ENCODE measurements at regions not wholly inside any gene's neighbourhood (a gene's known extent, or its start where the extent isn't known, plus 50 kb on each side); places are given as distances from the start of the nearest gene placed in this dataset.

DNA sequence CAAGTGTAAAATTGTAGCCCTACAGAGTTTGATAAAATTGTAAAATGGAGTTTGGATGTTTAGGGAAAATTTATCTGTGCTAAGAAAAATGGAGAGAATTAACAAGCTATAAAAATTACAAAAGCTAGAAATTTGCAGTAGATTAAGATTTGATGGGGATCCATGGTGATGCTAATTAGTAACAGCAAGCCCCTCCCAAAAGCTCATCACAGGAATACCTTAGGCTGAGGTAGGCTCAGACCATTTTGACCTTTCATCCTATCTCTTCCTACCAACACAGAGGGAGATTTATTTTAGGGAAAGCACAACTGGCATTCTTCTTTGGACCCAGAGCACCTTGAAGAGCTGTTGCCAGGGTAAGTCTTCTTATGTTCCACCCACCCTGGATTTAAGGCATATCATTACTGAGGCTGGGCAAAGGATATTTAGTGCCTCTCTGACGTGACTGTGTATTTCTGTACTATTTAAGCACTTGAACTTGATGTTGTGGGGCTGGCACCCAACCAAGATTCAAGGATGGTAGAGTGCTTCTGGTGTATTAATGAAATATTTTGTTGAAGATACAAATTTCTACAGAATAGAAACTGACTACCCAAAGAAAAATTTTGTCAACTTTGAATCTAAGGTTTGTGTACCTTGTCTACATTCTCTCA, 70.8 kb upstream of the SLC39A10 start:
- ChIA-PET POLR2A (no interaction called here), CTCF (interaction anchor here (0.6 to 1.0 kb wide), 2 partner anchors 64 to 71 kb away, joined by 3 to 4 read pairs; partner anchors contain the start of gene SLC39A10)
- Mint-ChIP-seq H3K9me3 (ENCODE audit: unreplicated experiment) (no peaks in the 10 kb centered on the region), H3K4me1 (ENCODE audit: low read depth, unreplicated experiment) (no peaks in the 10 kb centered on the region), H3K4me3 (ENCODE audit: unreplicated experiment) (no peak overlapping the region), H3K27me3 (ENCODE audit: insufficient read depth, unreplicated experiment) (no peaks in the 10 kb centered on the region), H3K36me3 (ENCODE audit: insufficient read depth, unreplicated experiment) (no peaks in the 10 kb centered on the region), H3K27ac (ENCODE audit: unreplicated experiment) (no peak overlapping the region)
- DNase-seq = no peak
- H3K4me3 ChIP-seq (ENCODE audit: low read depth, low read length) = no peak overlapping the region
- intact Hi-C loops (cut with micrococcal nuclease; ENCODE audit: unreplicated experiment) = no loop called here
- peaks cover 8% of the 10 kb centered on the region for H3K4me1 ChIP-seq
- no peak for TF ChIP-seq CTCF (IDR thresholded peaks at IDR 0.05; ENCODE audit: insufficient read depth in 1 of 2, low read depth in 1 of 2, low read length in 1 of 2, severe bottlenecking in 1 of 2, unreplicated experiment in 1 of 2)
- H3K9me3 ChIP-seq = no peaks in the 10 kb centered on the region
- no TSS peak for BruUV-seq (replicated peaks)
- no peaks in the 10 kb centered on the region for H3K27me3 ChIP-seq (replicated peaks; ENCODE audit: control insufficient read depth, insufficient read depth, low read length)
- no peaks in the 10 kb centered on the region for H3K36me3 ChIP-seq (ENCODE audit: control insufficient read depth, insufficient read depth, low read length)

DNA sequence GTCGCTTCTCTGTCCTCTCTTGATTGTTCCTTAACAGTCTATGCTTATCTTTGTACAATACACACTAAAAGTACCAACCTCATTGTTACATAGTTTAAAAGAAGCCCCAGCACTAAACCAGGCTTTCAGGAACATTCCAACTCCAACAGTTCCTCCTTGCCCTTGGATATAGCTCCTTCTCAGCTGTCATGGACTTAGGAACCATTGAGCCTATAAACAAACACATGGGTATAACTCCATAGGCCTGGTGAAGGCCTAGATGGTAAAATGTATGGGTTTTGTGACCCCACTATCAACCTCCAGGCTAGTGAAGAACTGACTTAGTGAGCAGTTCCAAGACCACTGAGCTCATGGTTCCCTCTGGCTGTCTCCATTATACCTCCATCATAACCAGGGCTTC, 74.8 kb upstream of the SLC39A10 start:
- H3K4me3 Mint-ChIP-seq (ENCODE audit: unreplicated experiment) = no peak overlapping the region
- no TSS peak for BruUV-seq (replicated peaks)
- H3K4me3 ChIP-seq (ENCODE audit: low read depth, low read length) = no peak overlapping the region
- no peaks in the 10 kb centered on the region for H3K27me3 Mint-ChIP-seq (ENCODE audit: insufficient read depth, unreplicated experiment)
- intact Hi-C loops (cut with micrococcal nuclease; ENCODE audit: unreplicated experiment) = no loop called here
- no peak for DNase-seq
- H3K9me3 ChIP-seq = no peaks in the 10 kb centered on the region
- no peaks in the 10 kb centered on the region for H3K36me3 ChIP-seq (ENCODE audit: control insufficient read depth, insufficient read depth, low read length)
- ChIA-PET CTCF (no interaction called here), POLR2A (no interaction called here)
- H3K4me1 ChIP-seq = peaks cover 13% of the 10 kb centered on the region
- TF ChIP-seq CTCF (IDR thresholded peaks at IDR 0.05; ENCODE audit: insufficient read depth in 1 of 2, low read depth in 1 of 2, low read length in 1 of 2, severe bottlenecking in 1 of 2, unreplicated experiment in 1 of 2) = no peak
- no peak overlapping the region for H3K27ac Mint-ChIP-seq (ENCODE audit: unreplicated experiment)
- no peaks in the 10 kb centered on the region for H3K9me3 Mint-ChIP-seq (ENCODE audit: unreplicated experiment)
- no peaks in the 10 kb centered on the region for H3K27me3 ChIP-seq (replicated peaks; ENCODE audit: control insufficient read depth, insufficient read depth, low read length)
- H3K4me1 Mint-ChIP-seq (ENCODE audit: low read depth, unreplicated experiment) = peaks cover 7% of the 10 kb centered on the region
- H3K36me3 Mint-ChIP-seq (ENCODE audit: insufficient read depth, unreplicated experiment) = no peaks in the 10 kb centered on the region

DNA sequence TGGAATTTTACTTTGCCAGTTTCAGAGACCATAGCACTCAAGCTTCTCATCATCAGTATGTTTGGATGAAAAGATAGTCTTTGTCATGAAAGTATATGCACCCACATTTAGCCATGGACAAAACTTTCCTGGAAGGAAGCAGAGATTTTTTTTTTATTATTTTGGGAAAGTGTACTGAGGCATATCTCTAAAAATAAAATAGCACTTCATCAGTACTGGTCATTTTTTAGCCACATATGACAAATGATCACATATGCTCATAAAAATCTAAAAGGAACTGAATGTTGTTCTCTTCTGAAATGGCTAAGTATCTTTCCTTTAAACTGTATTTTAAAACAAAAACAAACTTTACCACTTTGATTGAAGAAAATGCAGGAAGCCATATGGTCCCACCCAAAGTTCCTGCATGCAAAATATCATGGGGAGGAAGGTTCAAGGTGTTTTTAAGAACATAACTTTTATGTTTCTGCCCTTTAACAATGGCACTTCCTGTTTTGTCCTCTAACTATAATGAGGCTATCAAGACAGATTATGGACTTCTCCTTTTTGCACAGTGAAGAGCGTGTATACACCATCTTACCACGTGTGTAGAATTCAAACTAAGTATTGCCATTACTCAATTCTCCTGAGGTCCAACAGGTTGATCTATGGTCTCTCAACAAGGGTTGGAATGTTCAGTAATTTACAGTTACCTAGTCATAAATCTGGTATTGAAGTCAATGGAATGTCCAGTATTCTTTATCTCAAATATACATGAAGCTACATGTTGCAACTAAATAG, 77.1 kb upstream of the SLC39A10 start:
- ChIA-PET CTCF (interaction anchor here (0.8 to 1.2 kb wide), 2 partner anchors 77 to 80 kb away, joined by 3 to 6 read pairs; partner anchors contain the start of gene SLC39A10), POLR2A (no interaction called here)
- H3K4me1 Mint-ChIP-seq (ENCODE audit: low read depth, unreplicated experiment) = peaks cover 7% of the 10 kb centered on the region
- Histone ChIP-seq H3K27me3 (replicated peaks; ENCODE audit: control insufficient read depth, insufficient read depth, low read length) (no peaks in the 10 kb centered on the region), H3K4me1 (peaks cover 13% of the 10 kb centered on the region), H3K36me3 (ENCODE audit: control insufficient read depth, insufficient read depth, low read length) (no peaks in the 10 kb centered on the region), H3K4me3 (ENCODE audit: low read depth, low read length) (no peak overlapping the region), H3K9me3 (no peaks in the 10 kb centered on the region)
- no peaks in the 10 kb centered on the region for H3K36me3 Mint-ChIP-seq (ENCODE audit: insufficient read depth, unreplicated experiment)
- peak in 1 of 2 experiments; percentile 22 for DNase-seq
- no peaks in the 10 kb centered on the region for H3K27me3 Mint-ChIP-seq (ENCODE audit: insufficient read depth, unreplicated experiment)
- BruUV-seq (replicated peaks) = no TSS peak
- H3K4me3 Mint-ChIP-seq (ENCODE audit: unreplicated experiment) = no peak overlapping the region
- intact Hi-C loops (cut with micrococcal nuclease; ENCODE audit: unreplicated experiment) = no loop called here
- peak overlapping the region; percentile 37 for H3K27ac Mint-ChIP-seq (ENCODE audit: unreplicated experiment)
- TF ChIP-seq CTCF (IDR thresholded peaks at IDR 0.05; ENCODE audit: insufficient read depth in 1 of 2, low read depth in 1 of 2, low read length in 1 of 2, severe bottlenecking in 1 of 2, unreplicated experiment in 1 of 2) = no peak
- no peaks in the 10 kb centered on the region for H3K9me3 Mint-ChIP-seq (ENCODE audit: unreplicated experiment)
